Lung (tissue), 11 donors: ENCODE measurements at regions not wholly inside any gene's neighbourhood (a gene's known extent, or its start where the extent isn't known, plus 50 kb on each side); places are given as distances from the start of the nearest gene placed in this dataset.

Source experiments
- ATAC-seq: fragments of 200-7000 bp; cut with Tn5 transposase; one replicate; pipeline ENCODE4 v1.9.1; 2020; ENCODE audit warnings: moderate number of reproducible peaks; ENCODE audit not compliant: insufficient read depth, low FRiP score
- DNase-seq, 3 donors: peaks; one replicate each; pipeline ENCODE4 v3.0.0-alpha.2; 2013 to 2017
- H3K27ac ChIP-seq, 2 donors: one replicate each; pipeline ENCODE4 v1.5.1; 2013; ENCODE audit warnings: mild to moderate bottlenecking in 2 of 2, moderate library complexity in 2 of 2, control low read depth in 1 of 2, inconsistent platforms in 1 of 2, low read depth in 1 of 2, low read length in 1 of 2
- H3K27me3 ChIP-seq, 3 donors: one replicate each; pipeline ENCODE4 v1.5.1; 2013; ENCODE audit warnings: low read length in 2 of 3; ENCODE audit not compliant: control insufficient read depth in 3 of 3, insufficient read depth in 3 of 3
- H3K36me3 ChIP-seq, 4 donors: one replicate each; pipeline ENCODE4 v1.5.1; 2013; ENCODE audit warnings: low read length in 4 of 4, mild to moderate bottlenecking in 1 of 4, moderate library complexity in 1 of 4; ENCODE audit not compliant: control insufficient read depth in 4 of 4, insufficient read depth in 4 of 4
- H3K4me1 ChIP-seq, 5 donors: one replicate each; pipeline ENCODE4 v1.5.1; 2013; ENCODE audit warnings: low read length in 5 of 5, mild to moderate bottlenecking in 2 of 5, moderate library complexity in 1 of 5; ENCODE audit not compliant: control insufficient read depth in 5 of 5, insufficient read depth in 5 of 5
- H3K4me3 ChIP-seq: one replicate; pipeline ENCODE4 v1.5.1; 2013; ENCODE audit warnings: mild to moderate bottlenecking, control low read depth, moderate library complexity
- H3K9ac ChIP-seq, 2 donors: one replicate each; pipeline ENCODE4 v1.5.1; 2013; ENCODE audit warnings: low read length in 2 of 2, control low read depth in 1 of 2; ENCODE audit not compliant: insufficient read depth in 1 of 2
- H3K9me3 ChIP-seq, 4 donors: one replicate each; pipeline ENCODE4 v1.5.1; 2013; ENCODE audit warnings: low read length in 3 of 4, mild to moderate bottlenecking in 1 of 4, moderate library complexity in 1 of 4; ENCODE audit not compliant: control insufficient read depth in 4 of 4, insufficient read depth in 3 of 4
- CTCF ChIP-seq: IDR thresholded peaks from 2 replicates; pipeline ENCODE4 v1.5.1; 2012; ENCODE audit warnings: mild to moderate bottlenecking; ENCODE audit errors: control extremely low read depth, extremely low read depth
- WGBS, 2 donors: extraction: QIAGEN DNeasy Blood & Tissue Kit; methylation state at CpG; one replicate each; pipeline ENCODE4 v1.1.7; 2013; 5-methylcytosine and 5-hydroxymethylcytosine counted together
- donor health status: control.
- donor health status: control.
- donor health status: Bipolar disorder and iron deficiency.
- donor health status: healthy.
- donor health status: DM: yes; HTN: yes; CAD: no.

- no peak for TF ChIP-seq CTCF
- H3K9me3 ChIP-seq: peaks cover 0 to 12% (median 7%) of the 10 kb centered on the region in 4 donors
- H3K9ac ChIP-seq: no peak overlapping the region
- no peak overlapping the region for H3K27ac ChIP-seq
- no peak for DNase-seq
- H3K36me3 ChIP-seq: no peaks in the 10 kb centered on the region
- no peak overlapping the region for H3K4me3 ChIP-seq
- H3K27me3 ChIP-seq: no peaks in the 10 kb centered on the region
- ATAC-seq: no peak
- no peaks in the 10 kb centered on the region for H3K4me1 ChIP-seq
- WGBS, 2 donors: 28 to 57% methylated on average over 2 of the region's 2 CpGs
Measured at GRCh38 chr4:167578906-167579305, 344.6 kb upstream of the SPOCK3 start.

- Histone ChIP-seq H3K4me3 (no peak overlapping the region), H3K36me3 (no peaks in the 10 kb centered on the region), H3K4me1 (no peaks in the 10 kb centered on the region), H3K27ac (no peak overlapping the region), H3K9me3 (peaks cover 0 to 12% (median 6%) of the 10 kb centered on the region in 4 donors), H3K27me3 (no peaks in the 10 kb centered on the region), H3K9ac (no peak overlapping the region)
- ATAC-seq: peak; percentile 27
- 87 to 93% methylated on average over 15 to 19 of the region's 19 CpGs for WGBS, 2 donors
- DNase-seq: no peak
- no peak for TF ChIP-seq CTCF
Measured at GRCh38 chr4:167581449-167581965, 347.2 kb upstream of the SPOCK3 start.

GRCh38 chr4:167587361-167587760, 353.1 kb upstream of the SPOCK3 start:
- H3K4me3 ChIP-seq: no peak overlapping the region
- no peaks in the 10 kb centered on the region for H3K4me1 ChIP-seq
- no peaks in the 10 kb centered on the region for H3K36me3 ChIP-seq
- no peaks in the 10 kb centered on the region for H3K27me3 ChIP-seq
- 85 to 90% methylated on average over 5 of the region's 5 CpGs for WGBS, 2 donors
- ATAC-seq (no peak), DNase-seq (no peak)
- no peak for TF ChIP-seq CTCF
- no peak overlapping the region for H3K9ac ChIP-seq
- peaks cover 0 to 4% (median 1%) of the 10 kb centered on the region in 4 donors for H3K9me3 ChIP-seq
- no peak overlapping the region for H3K27ac ChIP-seq

GRCh38 chr4:167595898-167596297, 361.6 kb upstream of the SPOCK3 start:
- Histone ChIP-seq H3K27ac (no peak overlapping the region), H3K4me1 (no peaks in the 10 kb centered on the region), H3K27me3 (no peaks in the 10 kb centered on the region), H3K4me3 (no peak overlapping the region), H3K36me3 (no peaks in the 10 kb centered on the region), H3K9me3 (no peaks in the 10 kb centered on the region), H3K9ac (no peak overlapping the region)
- TF ChIP-seq CTCF: no peak
- 75 to 81% methylated on average over 3 of the region's 3 CpGs for WGBS, 2 donors
- DNase-seq (no peak), ATAC-seq (no peak)
